ENCODE measurements at regions not wholly inside any gene's neighbourhood (a gene's known extent, or its start where the extent isn't known, plus 50 kb on each side); places are given as distances from the start of the nearest gene placed in this dataset.

DNA sequence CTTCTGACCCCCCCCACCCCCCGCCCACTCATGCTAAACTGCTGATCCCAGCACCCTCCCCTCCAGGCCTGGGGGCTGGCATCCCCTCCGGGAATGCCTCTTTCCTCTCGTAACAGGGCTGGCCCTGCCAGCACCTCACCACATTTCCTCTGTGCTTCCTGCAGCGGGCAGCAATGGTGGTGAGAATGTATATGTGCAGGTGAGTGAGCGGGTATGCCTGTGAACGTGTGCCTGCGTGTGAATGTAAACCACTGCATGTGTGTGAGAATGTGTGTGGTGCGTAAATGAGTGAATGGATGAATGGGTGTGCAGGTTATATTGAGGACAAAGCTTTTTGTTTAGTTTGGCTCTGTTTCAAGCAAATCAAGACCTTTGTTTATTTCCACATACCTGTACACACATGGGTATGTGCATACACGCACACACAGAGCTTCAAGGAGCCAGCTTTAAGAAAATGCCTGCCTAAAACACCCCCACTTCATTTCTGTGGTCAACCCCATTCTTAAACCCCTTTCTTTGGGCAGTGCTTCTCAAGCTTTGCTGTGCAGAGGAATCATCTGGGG lies 95.7 kb upstream of the SHB start:
- ChIA-PET CTCF (no interaction called here), POLR2A (no interaction called here)
- peaks cover 7% of the 10 kb centered on the region; the same call in 1 of the 2 replicates for H3K4me1 Mint-ChIP-seq
- TF ChIP-seq, protein P1, sequence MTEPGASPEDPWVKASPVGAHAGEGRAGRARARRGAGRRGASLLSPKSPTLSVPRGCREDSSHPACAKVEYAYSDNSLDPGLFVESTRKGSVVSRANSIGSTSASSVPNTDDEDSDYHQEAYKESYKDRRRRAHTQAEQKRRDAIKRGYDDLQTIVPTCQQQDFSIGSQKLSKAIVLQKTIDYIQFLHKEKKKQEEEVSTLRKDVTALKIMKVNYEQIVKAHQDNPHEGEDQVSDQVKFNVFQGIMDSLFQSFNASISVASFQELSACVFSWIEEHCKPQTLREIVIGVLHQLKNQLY (CRISPR knock-in tag; IDR thresholded peaks at IDR 0.05): no peak
- TF ChIP-seq ZNF121 (CRISPR knock-in tag; IDR thresholded peaks at IDR 0.05): no peak
- TF ChIP-seq, protein P2, sequence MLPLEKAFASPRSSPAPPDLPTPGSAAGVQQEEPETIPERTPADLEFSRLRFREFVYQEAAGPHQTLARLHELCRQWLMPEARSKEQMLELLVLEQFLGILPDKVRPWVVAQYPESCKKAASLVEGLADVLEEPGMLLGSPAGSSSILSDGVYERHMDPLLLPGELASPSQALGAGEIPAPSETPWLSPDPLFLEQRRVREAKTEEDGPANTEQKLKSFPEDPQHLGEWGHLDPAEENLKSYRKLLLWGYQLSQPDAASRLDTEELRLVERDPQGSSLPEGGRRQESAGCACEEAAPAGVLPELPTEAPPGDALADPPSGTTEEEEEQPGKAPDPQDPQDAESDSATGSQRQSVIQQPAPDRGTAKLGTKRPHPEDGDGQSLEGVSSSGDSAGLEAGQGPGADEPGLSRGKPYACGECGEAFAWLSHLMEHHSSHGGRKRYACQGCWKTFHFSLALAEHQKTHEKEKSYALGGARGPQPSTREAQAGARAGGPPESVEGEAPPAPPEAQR (CRISPR knock-in tag; IDR thresholded peaks at IDR 0.05): no peak
- TF ChIP-seq, protein P3, sequence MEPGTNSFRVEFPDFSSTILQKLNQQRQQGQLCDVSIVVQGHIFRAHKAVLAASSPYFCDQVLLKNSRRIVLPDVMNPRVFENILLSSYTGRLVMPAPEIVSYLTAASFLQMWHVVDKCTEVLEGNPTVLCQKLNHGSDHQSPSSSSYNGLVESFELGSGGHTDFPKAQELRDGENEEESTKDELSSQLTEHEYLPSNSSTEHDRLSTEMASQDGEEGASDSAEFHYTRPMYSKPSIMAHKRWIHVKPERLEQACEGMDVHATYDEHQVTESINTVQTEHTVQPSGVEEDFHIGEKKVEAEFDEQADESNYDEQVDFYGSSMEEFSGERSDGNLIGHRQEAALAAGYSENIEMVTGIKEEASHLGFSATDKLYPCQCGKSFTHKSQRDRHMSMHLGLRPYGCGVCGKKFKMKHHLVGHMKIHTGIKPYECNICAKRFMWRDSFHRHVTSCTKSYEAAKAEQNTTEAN (CRISPR knock-in tag; IDR thresholded peaks at IDR 0.05): no peak
- TF ChIP-seq, protein P4, sequence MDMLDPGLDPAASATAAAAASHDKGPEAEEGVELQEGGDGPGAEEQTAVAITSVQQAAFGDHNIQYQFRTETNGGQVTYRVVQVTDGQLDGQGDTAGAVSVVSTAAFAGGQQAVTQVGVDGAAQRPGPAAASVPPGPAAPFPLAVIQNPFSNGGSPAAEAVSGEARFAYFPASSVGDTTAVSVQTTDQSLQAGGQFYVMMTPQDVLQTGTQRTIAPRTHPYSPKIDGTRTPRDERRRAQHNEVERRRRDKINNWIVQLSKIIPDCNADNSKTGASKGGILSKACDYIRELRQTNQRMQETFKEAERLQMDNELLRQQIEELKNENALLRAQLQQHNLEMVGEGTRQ (CRISPR knock-in tag; IDR thresholded peaks at IDR 0.05): no peak
- TF ChIP-seq JAZF1 (CRISPR knock-in tag; IDR thresholded peaks at IDR 0.05): no peak
- TF ChIP-seq, protein P5, sequence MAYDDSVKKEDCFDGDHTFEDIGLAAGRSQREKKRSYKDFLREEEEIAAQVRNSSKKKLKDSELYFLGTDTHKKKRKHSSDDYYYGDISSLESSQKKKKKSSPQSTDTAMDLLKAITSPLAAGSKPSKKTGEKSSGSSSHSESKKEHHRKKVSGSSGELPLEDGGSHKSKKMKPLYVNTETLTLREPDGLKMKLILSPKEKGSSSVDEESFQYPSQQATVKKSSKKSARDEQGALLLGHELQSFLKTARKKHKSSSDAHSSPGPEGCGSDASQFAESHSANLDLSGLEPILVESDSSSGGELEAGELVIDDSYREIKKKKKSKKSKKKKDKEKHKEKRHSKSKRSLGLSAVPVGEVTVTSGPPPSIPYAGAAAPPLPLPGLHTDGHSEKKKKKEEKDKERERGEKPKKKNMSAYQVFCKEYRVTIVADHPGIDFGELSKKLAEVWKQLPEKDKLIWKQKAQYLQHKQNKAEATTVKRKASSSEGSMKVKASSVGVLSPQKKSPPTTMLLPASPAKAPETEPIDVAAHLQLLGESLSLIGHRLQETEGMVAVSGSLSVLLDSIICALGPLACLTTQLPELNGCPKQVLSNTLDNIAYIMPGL (CRISPR knock-in tag; IDR thresholded peaks at IDR 0.05): no peak
- no peak for TF ChIP-seq ESRRA (CRISPR knock-in tag; IDR thresholded peaks at IDR 0.05; ENCODE audit: borderline replicate concordance)
- TF ChIP-seq, protein P6, sequence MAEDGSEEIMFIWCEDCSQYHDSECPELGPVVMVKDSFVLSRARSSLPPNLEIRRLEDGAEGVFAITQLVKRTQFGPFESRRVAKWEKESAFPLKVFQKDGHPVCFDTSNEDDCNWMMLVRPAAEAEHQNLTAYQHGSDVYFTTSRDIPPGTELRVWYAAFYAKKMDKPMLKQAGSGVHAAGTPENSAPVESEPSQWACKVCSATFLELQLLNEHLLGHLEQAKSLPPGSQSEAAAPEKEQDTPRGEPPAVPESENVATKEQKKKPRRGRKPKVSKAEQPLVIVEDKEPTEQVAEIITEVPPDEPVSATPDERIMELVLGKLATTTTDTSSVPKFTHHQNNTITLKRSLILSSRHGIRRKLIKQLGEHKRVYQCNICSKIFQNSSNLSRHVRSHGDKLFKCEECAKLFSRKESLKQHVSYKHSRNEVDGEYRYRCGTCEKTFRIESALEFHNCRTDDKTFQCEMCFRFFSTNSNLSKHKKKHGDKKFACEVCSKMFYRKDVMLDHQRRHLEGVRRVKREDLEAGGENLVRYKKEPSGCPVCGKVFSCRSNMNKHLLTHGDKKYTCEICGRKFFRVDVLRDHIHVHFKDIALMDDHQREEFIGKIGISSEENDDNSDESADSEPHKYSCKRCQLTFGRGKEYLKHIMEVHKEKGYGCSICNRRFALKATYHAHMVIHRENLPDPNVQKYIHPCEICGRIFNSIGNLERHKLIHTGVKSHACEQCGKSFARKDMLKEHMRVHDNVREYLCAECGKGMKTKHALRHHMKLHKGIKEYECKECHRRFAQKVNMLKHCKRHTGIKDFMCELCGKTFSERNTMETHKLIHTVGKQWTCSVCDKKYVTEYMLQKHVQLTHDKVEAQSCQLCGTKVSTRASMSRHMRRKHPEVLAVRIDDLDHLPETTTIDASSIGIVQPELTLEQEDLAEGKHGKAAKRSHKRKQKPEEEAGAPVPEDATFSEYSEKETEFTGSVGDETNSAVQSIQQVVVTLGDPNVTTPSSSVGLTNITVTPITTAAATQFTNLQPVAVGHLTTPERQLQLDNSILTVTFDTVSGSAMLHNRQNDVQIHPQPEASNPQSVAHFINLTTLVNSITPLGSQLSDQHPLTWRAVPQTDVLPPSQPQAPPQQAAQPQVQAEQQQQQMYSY (CRISPR knock-in tag; IDR thresholded peaks at IDR 0.05): no peak
- TF ChIP-seq, protein P7, sequence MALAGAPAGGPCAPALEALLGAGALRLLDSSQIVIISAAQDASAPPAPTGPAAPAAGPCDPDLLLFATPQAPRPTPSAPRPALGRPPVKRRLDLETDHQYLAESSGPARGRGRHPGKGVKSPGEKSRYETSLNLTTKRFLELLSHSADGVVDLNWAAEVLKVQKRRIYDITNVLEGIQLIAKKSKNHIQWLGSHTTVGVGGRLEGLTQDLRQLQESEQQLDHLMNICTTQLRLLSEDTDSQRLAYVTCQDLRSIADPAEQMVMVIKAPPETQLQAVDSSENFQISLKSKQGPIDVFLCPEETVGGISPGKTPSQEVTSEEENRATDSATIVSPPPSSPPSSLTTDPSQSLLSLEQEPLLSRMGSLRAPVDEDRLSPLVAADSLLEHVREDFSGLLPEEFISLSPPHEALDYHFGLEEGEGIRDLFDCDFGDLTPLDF (CRISPR knock-in tag; IDR thresholded peaks at IDR 0.05): no peak
- TF ChIP-seq, protein P8, sequence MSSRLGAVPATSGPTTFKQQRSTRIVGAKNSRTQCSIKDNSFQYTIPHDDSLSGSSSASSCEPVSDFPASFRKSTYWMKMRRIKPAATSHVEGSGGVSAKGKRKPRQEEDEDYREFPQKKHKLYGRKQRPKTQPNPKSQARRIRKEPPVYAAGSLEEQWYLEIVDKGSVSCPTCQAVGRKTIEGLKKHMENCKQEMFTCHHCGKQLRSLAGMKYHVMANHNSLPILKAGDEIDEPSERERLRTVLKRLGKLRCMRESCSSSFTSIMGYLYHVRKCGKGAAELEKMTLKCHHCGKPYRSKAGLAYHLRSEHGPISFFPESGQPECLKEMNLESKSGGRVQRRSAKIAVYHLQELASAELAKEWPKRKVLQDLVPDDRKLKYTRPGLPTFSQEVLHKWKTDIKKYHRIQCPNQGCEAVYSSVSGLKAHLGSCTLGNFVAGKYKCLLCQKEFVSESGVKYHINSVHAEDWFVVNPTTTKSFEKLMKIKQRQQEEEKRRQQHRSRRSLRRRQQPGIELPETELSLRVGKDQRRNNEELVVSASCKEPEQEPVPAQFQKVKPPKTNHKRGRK (CRISPR knock-in tag; IDR thresholded peaks at IDR 0.05; ENCODE audit: borderline replicate concordance): no peak
- TF ChIP-seq, protein P9, sequence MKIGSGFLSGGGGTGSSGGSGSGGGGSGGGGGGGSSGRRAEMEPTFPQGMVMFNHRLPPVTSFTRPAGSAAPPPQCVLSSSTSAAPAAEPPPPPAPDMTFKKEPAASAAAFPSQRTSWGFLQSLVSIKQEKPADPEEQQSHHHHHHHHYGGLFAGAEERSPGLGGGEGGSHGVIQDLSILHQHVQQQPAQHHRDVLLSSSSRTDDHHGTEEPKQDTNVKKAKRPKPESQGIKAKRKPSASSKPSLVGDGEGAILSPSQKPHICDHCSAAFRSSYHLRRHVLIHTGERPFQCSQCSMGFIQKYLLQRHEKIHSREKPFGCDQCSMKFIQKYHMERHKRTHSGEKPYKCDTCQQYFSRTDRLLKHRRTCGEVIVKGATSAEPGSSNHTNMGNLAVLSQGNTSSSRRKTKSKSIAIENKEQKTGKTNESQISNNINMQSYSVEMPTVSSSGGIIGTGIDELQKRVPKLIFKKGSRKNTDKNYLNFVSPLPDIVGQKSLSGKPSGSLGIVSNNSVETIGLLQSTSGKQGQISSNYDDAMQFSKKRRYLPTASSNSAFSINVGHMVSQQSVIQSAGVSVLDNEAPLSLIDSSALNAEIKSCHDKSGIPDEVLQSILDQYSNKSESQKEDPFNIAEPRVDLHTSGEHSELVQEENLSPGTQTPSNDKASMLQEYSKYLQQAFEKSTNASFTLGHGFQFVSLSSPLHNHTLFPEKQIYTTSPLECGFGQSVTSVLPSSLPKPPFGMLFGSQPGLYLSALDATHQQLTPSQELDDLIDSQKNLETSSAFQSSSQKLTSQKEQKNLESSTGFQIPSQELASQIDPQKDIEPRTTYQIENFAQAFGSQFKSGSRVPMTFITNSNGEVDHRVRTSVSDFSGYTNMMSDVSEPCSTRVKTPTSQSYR (CRISPR knock-in tag; IDR thresholded peaks at IDR 0.05): no peak
- TF ChIP-seq IRF2 (CRISPR knock-in tag; IDR thresholded peaks at IDR 0.05; ENCODE audit: borderline replicate concordance, low read depth): no peak
- H3K27ac Mint-ChIP-seq: no peak overlapping the region
- peaks cover 2% of the 10 kb centered on the region for H3K36me3 Mint-ChIP-seq
- DNase-seq (ENCODE audit: low spot score) (no peak), ATAC-seq (no peak)
- H3K4me3 Mint-ChIP-seq: no peak overlapping the region
- H3K9me3 Mint-ChIP-seq: peaks cover 4% of the 10 kb centered on the region
- peaks cover 17% of the 10 kb centered on the region for H3K27me3 Mint-ChIP-seq (ENCODE audit: low read depth)

Measured in WTC11 (cell line).